PC-9 (cell line): ENCODE measurements at regions not wholly inside any gene's neighbourhood (a gene's known extent, or its start where the extent isn't known, plus 50 kb on each side); places are given as distances from the start of the nearest gene placed in this dataset.

Source experiments
- BruUV-seq: library from RNA; stranded (reverse); fragments of 400-500 nt; replicated peaks from 2 replicates; lab custom pipeline; 2021; lab: Mats Ljungman, UMichigan
- CTCF ChIA-PET: fragments of 300-600 bp; sonication (Branson Sonifier 250); formaldehyde crosslinking; loops from one replicate; lab custom pipeline; 2022; ENCODE audit warnings: antibody characterized with exemption; lab: Charles Lee
- POLR2A ChIA-PET: fragments of 300-600 bp; sonication (Branson Sonifier 250); formaldehyde crosslinking; loops from one replicate; lab custom pipeline; 2022; ENCODE audit warnings: antibody characterized with exemption; ENCODE audit not compliant: unreplicated experiment; lab: Charles Lee
- DNase-seq, 2 experiments: peaks; one replicate each; pipeline versions ENCODE4 v3.0.0 to v3.0.0-alpha.2; 2015 to 2022; ENCODE audit warnings: mixed read lengths in 1 of 2
- H2AFZ ChIP-seq: fragments of 200-600 bp; sonication (generic); 2 replicates; pipeline ENCODE4 v1.8.1; 2017; ENCODE audit warnings: antibody characterized with exemption
- H3F3A ChIP-seq: fragments of 200-600 bp; sonication (generic); 2 replicates; pipeline ENCODE4 v1.8.1; 2017; ENCODE audit warnings: antibody characterized with exemption, mild to moderate bottlenecking, low read depth; ENCODE audit not compliant: insufficient read depth
- H3K27ac ChIP-seq: fragments of 200-600 bp; sonication (generic); 2 replicates; pipeline ENCODE4 v1.6.1; 2016; ENCODE audit warnings: mixed run types
- H3K27me3 ChIP-seq: fragments of 200-600 bp; sonication (generic); 2 replicates; pipeline ENCODE4 v1.6.1; 2016; ENCODE audit warnings: low read depth, mixed run types; ENCODE audit not compliant: insufficient read depth
- H3K36me3 ChIP-seq: fragments of 200-600 bp; sonication (generic); 2 replicates; pipeline ENCODE4 v1.6.1; 2016; ENCODE audit warnings: low read depth, mixed run types
- H3K4me1 ChIP-seq: fragments of 200-600 bp; sonication (generic); replicated peaks from 2 replicates; pipeline ENCODE4 v1.6.1; 2016; ENCODE audit warnings: mixed run types; ENCODE audit not compliant: insufficient read depth
- H3K4me2 ChIP-seq: fragments of 200-600 bp; sonication (generic); 2 replicates; pipeline ENCODE4 v1.6.1; 2017; ENCODE audit warnings: mixed run types
- H3K4me3 ChIP-seq: fragments of 200-600 bp; sonication (generic); 2 replicates; pipeline ENCODE4 v1.6.1; 2016; ENCODE audit warnings: mixed run types
- H3K79me2 ChIP-seq: fragments of 200-600 bp; sonication (generic); 2 replicates; pipeline ENCODE4 v1.6.1; 2017; ENCODE audit warnings: low read depth, mixed run types
- H3K9me2 ChIP-seq: fragments of 200-600 bp; sonication (generic); 2 replicates; pipeline ENCODE4 v1.8.1; 2017; ENCODE audit warnings: mild to moderate bottlenecking; ENCODE audit not compliant: insufficient read depth
- H3K9me3 ChIP-seq: fragments of 200-600 bp; sonication (generic); 2 replicates; pipeline ENCODE4 v1.8.1; 2016; ENCODE audit warnings: low read depth; ENCODE audit not compliant: insufficient read depth
- H4K20me1 ChIP-seq: fragments of 200-600 bp; sonication (generic); 2 replicates; pipeline ENCODE4 v1.8.1; 2017; ENCODE audit not compliant: insufficient read depth
- EZH2 ChIP-seq: fragments of 200-600 bp; sonication (generic); IDR thresholded peaks from 2 replicates; pipeline ENCODE4 v1.8.0; 2017; ENCODE audit warnings: antibody characterized with exemption, low read depth
- intact Hi-C: fragments of 100-400 bp; cut with micrococcal nuclease; formaldehyde crosslinking; loops from one replicate; pipeline ENCODE4 v1.10.0; 2022; ENCODE audit not compliant: unreplicated experiment
- TF ChIP-seq, protein P1 (sequence below): fragments of 200-600 bp; sonication (generic); conservative IDR thresholded peaks from 2 replicates; pipeline ENCODE4 v1.6.1; 2017; ENCODE audit warnings: mixed run types, antibody characterized with exemption, mild to moderate bottlenecking, moderate library complexity

DNA sequence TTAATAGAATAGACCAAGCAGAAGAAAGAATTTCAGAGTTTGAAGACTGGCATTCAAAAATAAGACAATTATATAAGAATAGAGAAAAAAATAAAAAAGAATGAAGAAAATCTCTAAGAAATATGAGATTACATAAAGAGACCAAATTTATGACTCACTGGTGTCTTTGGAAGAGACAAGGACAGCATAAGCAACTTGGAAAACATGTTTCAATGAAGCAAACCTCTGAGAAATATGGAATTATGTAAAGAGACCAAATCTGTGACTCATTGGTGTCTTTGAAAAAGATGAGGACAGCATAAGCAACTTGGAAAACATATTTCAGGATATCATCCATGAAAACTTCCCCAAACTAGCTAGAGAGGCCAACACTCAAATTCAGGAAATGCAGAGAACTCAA lies 60.4 kb upstream of the LYPLAL1 start:
- POLR2A ChIA-PET: no interaction called here

DNA sequence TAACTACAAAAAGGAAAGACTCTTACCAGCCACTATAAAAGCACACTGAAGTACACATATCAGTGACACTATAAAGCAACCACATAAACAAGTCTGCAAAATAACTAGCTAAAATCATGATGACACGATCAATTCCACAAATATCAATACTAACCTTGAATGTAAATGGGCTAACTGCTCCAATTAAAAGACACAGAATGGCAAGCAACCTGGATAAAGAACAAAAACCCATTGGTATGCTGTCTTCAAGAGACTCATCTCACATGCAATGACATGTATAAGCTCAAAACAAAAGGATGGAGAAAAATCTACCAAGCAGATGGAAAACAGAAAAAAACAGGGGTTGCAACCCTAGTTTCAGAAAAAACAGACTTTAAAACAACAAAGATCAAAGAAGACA lies 59.7 kb upstream of the LYPLAL1 start:
- Histone ChIP-seq H3F3A (no peaks in the 10 kb centered on the region), H3K4me2 (no peak overlapping the region), H3K9me2 (no peaks in the 10 kb centered on the region), H3K79me2 (no peaks in the 10 kb centered on the region), H3K27ac (no peak overlapping the region), H3K36me3 (no peaks in the 10 kb centered on the region), H3K27me3 (no peaks in the 10 kb centered on the region), H4K20me1 (no peaks in the 10 kb centered on the region), H3K4me1 (no peaks in the 10 kb centered on the region), H3K9me3 (no peaks in the 10 kb centered on the region), H3K4me3 (no peak overlapping the region), H2AFZ (no peak overlapping the region)
- TF ChIP-seq, protein P1, sequence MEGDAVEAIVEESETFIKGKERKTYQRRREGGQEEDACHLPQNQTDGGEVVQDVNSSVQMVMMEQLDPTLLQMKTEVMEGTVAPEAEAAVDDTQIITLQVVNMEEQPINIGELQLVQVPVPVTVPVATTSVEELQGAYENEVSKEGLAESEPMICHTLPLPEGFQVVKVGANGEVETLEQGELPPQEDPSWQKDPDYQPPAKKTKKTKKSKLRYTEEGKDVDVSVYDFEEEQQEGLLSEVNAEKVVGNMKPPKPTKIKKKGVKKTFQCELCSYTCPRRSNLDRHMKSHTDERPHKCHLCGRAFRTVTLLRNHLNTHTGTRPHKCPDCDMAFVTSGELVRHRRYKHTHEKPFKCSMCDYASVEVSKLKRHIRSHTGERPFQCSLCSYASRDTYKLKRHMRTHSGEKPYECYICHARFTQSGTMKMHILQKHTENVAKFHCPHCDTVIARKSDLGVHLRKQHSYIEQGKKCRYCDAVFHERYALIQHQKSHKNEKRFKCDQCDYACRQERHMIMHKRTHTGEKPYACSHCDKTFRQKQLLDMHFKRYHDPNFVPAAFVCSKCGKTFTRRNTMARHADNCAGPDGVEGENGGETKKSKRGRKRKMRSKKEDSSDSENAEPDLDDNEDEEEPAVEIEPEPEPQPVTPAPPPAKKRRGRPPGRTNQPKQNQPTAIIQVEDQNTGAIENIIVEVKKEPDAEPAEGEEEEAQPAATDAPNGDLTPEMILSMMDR: no peak
- no peak for TF ChIP-seq EZH2
- BruUV-seq: no TSS peak
- POLR2A ChIA-PET: no interaction called here
- CTCF ChIA-PET: no interaction called here
- DNase-seq: no peak
- intact Hi-C loops: no loop called here

More for the DNA sequence above, 60.4 kb upstream of the LYPLAL1 start:
- Histone ChIP-seq H3K79me2 (no peaks in the 10 kb centered on the region), H3K4me1 (no peaks in the 10 kb centered on the region), H3K9me3 (no peaks in the 10 kb centered on the region), H3K4me2 (no peak overlapping the region), H3K27me3 (no peaks in the 10 kb centered on the region), H3K36me3 (no peaks in the 10 kb centered on the region), H3K4me3 (no peak overlapping the region), H4K20me1 (no peaks in the 10 kb centered on the region), H3K9me2 (no peaks in the 10 kb centered on the region), H3F3A (no peaks in the 10 kb centered on the region), H2AFZ (no peak overlapping the region), H3K27ac (no peak overlapping the region)
- DNase-seq: no peak
- CTCF ChIA-PET: no interaction called here
- TF ChIP-seq, protein P1: no peak
- TF ChIP-seq EZH2: no peak
- intact Hi-C loops: no loop called here
- no TSS peak for BruUV-seq

DNA sequence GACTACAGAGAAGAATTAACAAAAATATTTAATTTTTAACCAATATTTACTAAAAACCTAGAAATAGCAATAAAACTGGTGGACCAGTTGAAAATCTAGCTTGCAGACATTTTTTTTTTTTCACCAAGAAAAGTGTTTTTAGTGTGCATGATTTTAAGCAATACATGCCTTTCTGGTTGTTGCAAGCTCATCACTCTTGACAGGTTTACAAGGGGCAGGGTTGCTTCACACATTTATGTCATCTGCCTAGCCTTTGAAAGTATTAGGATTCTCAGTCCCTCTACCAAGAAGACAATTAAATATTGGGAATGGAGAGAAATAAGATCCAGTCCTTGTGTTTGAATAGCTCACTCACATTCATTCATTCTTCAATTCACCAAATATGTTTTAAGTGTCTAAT lies 53.8 kb upstream of the LYPLAL1 start:
- no peaks in the 10 kb centered on the region; the same call in 1 of the 2 replicates for H3K9me3 ChIP-seq
- no peak overlapping the region for H3K27ac ChIP-seq
- ChIA-PET POLR2A (no interaction called here), CTCF (no interaction called here)
- H3K79me2 ChIP-seq: no peaks in the 10 kb centered on the region
- H3F3A ChIP-seq: no peaks in the 10 kb centered on the region
- no peaks in the 10 kb centered on the region for H3K9me2 ChIP-seq
- H3K36me3 ChIP-seq: no peaks in the 10 kb centered on the region
- no peak overlapping the region for H2AFZ ChIP-seq
- no peaks in the 10 kb centered on the region for H4K20me1 ChIP-seq
- intact Hi-C loops: no loop called here
- DNase-seq: no peak
- H3K4me1 ChIP-seq: no peaks in the 10 kb centered on the region
- no peak overlapping the region for H3K4me2 ChIP-seq
- H3K4me3 ChIP-seq: no peak overlapping the region
- no peaks in the 10 kb centered on the region for H3K27me3 ChIP-seq
- BruUV-seq: no TSS peak
- no peak for TF ChIP-seq EZH2
- TF ChIP-seq, protein P1: no peak
